SK-N-SH (cell line): ENCODE measurements at regions not wholly inside any gene's neighbourhood (a gene's known extent, or its start where the extent isn't known, plus 50 kb on each side); places are given as distances from the start of the nearest gene placed in this dataset.

Source experiments
- CTCF ChIA-PET: fragments of 300-600, 350-600 bp; formaldehyde crosslinking; extraction: SDS; loops from one replicate; lab custom pipeline; 2021; lab: Yijun Ruan, JAX
- POLR2A ChIA-PET: fragments of 350-600 bp; sonication (Branson Sonifier 250); formaldehyde crosslinking; extraction: SDS; loops from one replicate; lab custom pipeline; 2020; ENCODE audit warnings: antibody characterized with exemption, inconsistent platforms; lab: Yijun Ruan, JAX
- DNase-seq: peaks from one replicate; pipeline ENCODE4 v3.0.0; 2012
- H2AFZ ChIP-seq: fragments of 200-600 bp; sonication (generic); 2 replicates; pipeline ENCODE4 v1.8.1; 2016; ENCODE audit warnings: antibody characterized with exemption, mild to moderate bottlenecking, low read depth
- H3F3A ChIP-seq: fragments of 200-600 bp; sonication (generic); replicated peaks from 2 replicates; pipeline ENCODE3; 2016; ENCODE audit warnings: antibody characterized with exemption, mild to moderate bottlenecking; ENCODE audit not compliant: insufficient read depth
- H3K27ac ChIP-seq, 2 experiments: fragments of 200-500 bp in 1 of 2; fragments of 200-600 bp in 1 of 2; sonication (Bioruptor generic) in 1 of 2; sonication (generic), shearing (Covaris generic) in 1 of 2; 2 replicates each; pipeline versions ENCODE4 v1.5.1 to v1.6.1; 2014 to 2016; ENCODE audit warnings: low read depth in 2 of 2, inconsistent platforms in 1 of 2, low read length in 1 of 2, mild to moderate bottlenecking in 1 of 2, mixed read lengths in 1 of 2
- H3K27me3 ChIP-seq: fragments of 200-600 bp; sonication (generic), shearing (Covaris generic); 2 replicates; pipeline ENCODE4 v1.6.1; 2016; ENCODE audit warnings: mixed run types; ENCODE audit not compliant: insufficient read depth
- H3K36me3 ChIP-seq, 2 experiments: fragments of 200-500 bp in 1 of 2; fragments of 200-600 bp in 1 of 2; sonication (Bioruptor generic) in 1 of 2; sonication (generic) in 1 of 2; replicated peaks in 1 of 2; 2 replicates each; pipeline versions ENCODE3 to v1.5.1; 2014 to 2016; ENCODE audit warnings: low read length in 1 of 2, mild to moderate bottlenecking in 1 of 2; ENCODE audit not compliant: insufficient read depth in 2 of 2, control insufficient read depth in 1 of 2
- H3K4me1 ChIP-seq, 2 experiments: fragments of 200-500 bp in 1 of 2; fragments of 200-600 bp in 1 of 2; sonication (Bioruptor generic) in 1 of 2; sonication (generic), shearing (Covaris generic) in 1 of 2; 2 replicates each; pipeline versions ENCODE4 v1.5.1 to v1.6.1; 2014 to 2016; ENCODE audit warnings: low read depth in 1 of 2, low read length in 1 of 2, mixed run types in 1 of 2; ENCODE audit not compliant: insufficient read depth in 2 of 2, control insufficient read depth in 1 of 2
- H3K4me2 ChIP-seq: fragments of 200-600 bp; sonication (generic), shearing (Covaris generic); 2 replicates; pipeline ENCODE4 v1.6.1; 2017; ENCODE audit warnings: mixed run types
- H3K4me3 ChIP-seq, 2 experiments: fragments of 200-500 bp in 1 of 2; fragments of 200-600 bp in 1 of 2; sonication (Bioruptor generic) in 1 of 2; sonication (generic), shearing (Covaris generic) in 1 of 2; 2 replicates each; pipeline versions ENCODE4 v1.5.1 to v1.8.1; 2014 to 2016; ENCODE audit warnings: low read depth in 2 of 2, inconsistent platforms in 1 of 2, low read length in 1 of 2, mild to moderate bottlenecking in 1 of 2, mixed read lengths in 1 of 2, moderate library complexity in 1 of 2
- H3K79me2 ChIP-seq: fragments of 200-600 bp; sonication (generic); 2 replicates; pipeline ENCODE4 v1.8.1; 2017; ENCODE audit warnings: mild to moderate bottlenecking; ENCODE audit not compliant: insufficient read depth
- H3K9ac ChIP-seq: fragments of 200-600 bp; sonication (generic); 2 replicates; pipeline ENCODE4 v1.6.1; 2017; ENCODE audit warnings: mixed run types
- H3K9me2 ChIP-seq: fragments of 200-600 bp; sonication (generic); 2 replicates; pipeline ENCODE4 v1.6.1; 2017; ENCODE audit warnings: mixed run types
- H3K9me3 ChIP-seq: fragments of 200-600 bp; sonication (generic); 2 replicates; pipeline ENCODE4 v1.6.1; 2017; ENCODE audit warnings: mixed run types, mild to moderate bottlenecking, moderate library complexity
- H4K20me1 ChIP-seq: fragments of 200-600 bp; sonication (generic); 2 replicates; pipeline ENCODE4 v1.6.1; 2017; ENCODE audit warnings: mild to moderate bottlenecking, mixed run types; ENCODE audit not compliant: insufficient read depth
- CHD2 ChIP-seq: fragments of 150-350 bp; IDR thresholded peaks from 2 replicates; pipeline ENCODE4 v1.6.1; 2018; ENCODE audit warnings: low read length; ENCODE audit not compliant: partially characterized antibody
- ELF1 ChIP-seq: IDR thresholded peaks from 2 replicates; pipeline ENCODE4 v1.4.0; 2012
- FOSL2 ChIP-seq: IDR thresholded peaks from 2 replicates; pipeline ENCODE4 v1.4.0; 2012; ENCODE audit warnings: low read depth, mild to moderate bottlenecking, moderate library complexity, borderline replicate concordance
- FOXM1 ChIP-seq: IDR thresholded peaks from 2 replicates; pipeline ENCODE4 v1.4.0; 2012; ENCODE audit warnings: low read depth, mild to moderate bottlenecking
- GABPA ChIP-seq: IDR thresholded peaks from 2 replicates; pipeline ENCODE4 v1.4.0; 2012; ENCODE audit warnings: low read depth, mild to moderate bottlenecking
- MEF2A ChIP-seq: IDR thresholded peaks from 2 replicates; pipeline ENCODE4 v1.4.0; 2012; ENCODE audit warnings: low read depth, borderline replicate concordance
- MXI1 ChIP-seq: IDR thresholded peaks from 2 replicates; pipeline ENCODE4 v1.6.1; 2012; ENCODE audit warnings: mild to moderate bottlenecking, low read depth, low read length, improper control_type of control experiment
- NFIC ChIP-seq: IDR thresholded peaks from 2 replicates; pipeline ENCODE4 v1.4.0; 2012; ENCODE audit warnings: borderline replicate concordance
- POLR2AphosphoS5 ChIP-seq: IDR thresholded peaks from 2 replicates; pipeline ENCODE4 v1.6.1; 2012; ENCODE audit warnings: low read depth, low read length
- RCOR1 ChIP-seq: fragments of 150-350 bp; IDR thresholded peaks from 2 replicates; pipeline ENCODE4 v1.6.1; 2017; ENCODE audit warnings: antibody characterized with exemption, low read length
- SIN3A ChIP-seq: IDR thresholded peaks from 2 replicates; pipeline ENCODE4 v1.6.1; 2012; ENCODE audit warnings: low read depth, mild to moderate bottlenecking, low read length, moderate library complexity, borderline replicate concordance
- TAF1 ChIP-seq: IDR thresholded peaks from 2 replicates; pipeline ENCODE4 v1.6.1; 2012; ENCODE audit warnings: low read depth, mild to moderate bottlenecking, low read length, moderate library complexity, borderline replicate concordance
- TCF12 ChIP-seq: IDR thresholded peaks from 2 replicates; pipeline ENCODE4 v1.4.0; 2012
- TEAD4 ChIP-seq: IDR thresholded peaks from 2 replicates; pipeline ENCODE4 v1.4.0; 2012; ENCODE audit warnings: mild to moderate bottlenecking, borderline replicate concordance; ENCODE audit not compliant: insufficient read depth
- YY1 ChIP-seq: IDR thresholded peaks from 2 replicates; pipeline ENCODE4 v1.4.0; 2012; ENCODE audit warnings: low read depth, mild to moderate bottlenecking
- WGBS: methylation state at CpG from one replicate; pipeline ENCODE4 v1.1.6; 2017; ENCODE audit warnings: low lambda C conversion rate; 5-methylcytosine and 5-hydroxymethylcytosine counted together
- TF ChIP-seq, protein P1 (sequence below): IDR thresholded peaks from 2 replicates; pipeline ENCODE4 v1.4.0; 2012; ENCODE audit warnings: low read depth, borderline replicate concordance
- TF ChIP-seq, protein P2 (sequence below): IDR thresholded peaks from 2 replicates; pipeline ENCODE4 v1.6.1; 2012; ENCODE audit warnings: mild to moderate bottlenecking, low read depth, low read length, moderate library complexity
- TF ChIP-seq, protein P3 (sequence below): IDR thresholded peaks from 2 replicates; pipeline ENCODE4; 2012
- TF ChIP-seq, protein P4 (sequence below): IDR thresholded peaks from 2 replicates; pipeline ENCODE4 v1.4.0; 2012; ENCODE audit warnings: low read depth

DNA sequence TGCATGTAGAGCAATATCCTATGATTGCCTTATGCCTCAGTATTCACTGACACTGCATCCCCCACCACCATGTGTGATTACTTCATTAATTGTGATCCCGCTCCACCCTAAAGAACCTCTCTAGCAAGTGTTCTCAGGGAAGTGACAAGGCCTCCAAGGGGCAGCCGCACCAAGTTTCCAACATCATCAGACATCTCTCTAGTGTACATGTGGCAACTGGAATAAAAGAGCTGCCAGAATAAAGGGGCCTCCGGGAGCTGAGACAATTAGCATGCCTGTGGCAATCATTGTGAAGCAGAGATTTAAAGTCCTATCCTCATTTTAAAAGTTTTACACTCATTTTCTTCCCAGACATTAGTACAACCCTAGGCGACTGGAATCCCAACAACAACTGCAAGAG is 902.1 kb upstream of the SEMA6D start:
- no peak for DNase-seq
- ChIA-PET CTCF (interaction anchor here (1.5 kb wide), 1 partner anchor 14 kb away, joined by 4 read pairs; no protein-coding TSS in a partner anchor), POLR2A (no interaction called here)
- Histone ChIP-seq H3K9me3 (no peaks in the 10 kb centered on the region; the same call in 1 of the 2 replicates), H3K27ac (no peak overlapping the region), H3K4me3 (no peak overlapping the region), H3K27me3 (no peaks in the 10 kb centered on the region), H3F3A (no peaks in the 10 kb centered on the region), H3K9me2 (no peaks in the 10 kb centered on the region), H3K4me2 (no peak overlapping the region), H3K79me2 (no peaks in the 10 kb centered on the region), H3K9ac (no peak overlapping the region), H4K20me1 (no peaks in the 10 kb centered on the region), H2AFZ (no peak overlapping the region), H3K36me3 (no peaks in the 10 kb centered on the region), H3K4me1 (peaks cover 0 to 4% of the 10 kb centered on the region in 2 experiments; a peak in 1 of 4 replicates)
- 34% methylated on average over 4 of the region's 4 CpGs for WGBS
- no peak for TF ChIP-seq MEF2A
- no peak for TF ChIP-seq POLR2AphosphoS5
- TF ChIP-seq, protein P1, sequence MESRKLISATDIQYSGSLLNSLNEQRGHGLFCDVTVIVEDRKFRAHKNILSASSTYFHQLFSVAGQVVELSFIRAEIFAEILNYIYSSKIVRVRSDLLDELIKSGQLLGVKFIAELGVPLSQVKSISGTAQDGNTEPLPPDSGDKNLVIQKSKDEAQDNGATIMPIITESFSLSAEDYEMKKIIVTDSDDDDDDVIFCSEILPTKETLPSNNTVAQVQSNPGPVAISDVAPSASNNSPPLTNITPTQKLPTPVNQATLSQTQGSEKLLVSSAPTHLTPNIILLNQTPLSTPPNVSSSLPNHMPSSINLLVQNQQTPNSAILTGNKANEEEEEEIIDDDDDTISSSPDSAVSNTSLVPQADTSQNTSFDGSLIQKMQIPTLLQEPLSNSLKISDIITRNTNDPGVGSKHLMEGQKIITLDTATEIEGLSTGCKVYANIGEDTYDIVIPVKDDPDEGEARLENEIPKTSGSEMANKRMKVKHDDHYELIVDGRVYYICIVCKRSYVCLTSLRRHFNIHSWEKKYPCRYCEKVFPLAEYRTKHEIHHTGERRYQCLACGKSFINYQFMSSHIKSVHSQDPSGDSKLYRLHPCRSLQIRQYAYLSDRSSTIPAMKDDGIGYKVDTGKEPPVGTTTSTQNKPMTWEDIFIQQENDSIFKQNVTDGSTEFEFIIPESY: no peak
- TF ChIP-seq TCF12: no peak
- TF ChIP-seq MXI1: no peak
- TF ChIP-seq, protein P2, sequence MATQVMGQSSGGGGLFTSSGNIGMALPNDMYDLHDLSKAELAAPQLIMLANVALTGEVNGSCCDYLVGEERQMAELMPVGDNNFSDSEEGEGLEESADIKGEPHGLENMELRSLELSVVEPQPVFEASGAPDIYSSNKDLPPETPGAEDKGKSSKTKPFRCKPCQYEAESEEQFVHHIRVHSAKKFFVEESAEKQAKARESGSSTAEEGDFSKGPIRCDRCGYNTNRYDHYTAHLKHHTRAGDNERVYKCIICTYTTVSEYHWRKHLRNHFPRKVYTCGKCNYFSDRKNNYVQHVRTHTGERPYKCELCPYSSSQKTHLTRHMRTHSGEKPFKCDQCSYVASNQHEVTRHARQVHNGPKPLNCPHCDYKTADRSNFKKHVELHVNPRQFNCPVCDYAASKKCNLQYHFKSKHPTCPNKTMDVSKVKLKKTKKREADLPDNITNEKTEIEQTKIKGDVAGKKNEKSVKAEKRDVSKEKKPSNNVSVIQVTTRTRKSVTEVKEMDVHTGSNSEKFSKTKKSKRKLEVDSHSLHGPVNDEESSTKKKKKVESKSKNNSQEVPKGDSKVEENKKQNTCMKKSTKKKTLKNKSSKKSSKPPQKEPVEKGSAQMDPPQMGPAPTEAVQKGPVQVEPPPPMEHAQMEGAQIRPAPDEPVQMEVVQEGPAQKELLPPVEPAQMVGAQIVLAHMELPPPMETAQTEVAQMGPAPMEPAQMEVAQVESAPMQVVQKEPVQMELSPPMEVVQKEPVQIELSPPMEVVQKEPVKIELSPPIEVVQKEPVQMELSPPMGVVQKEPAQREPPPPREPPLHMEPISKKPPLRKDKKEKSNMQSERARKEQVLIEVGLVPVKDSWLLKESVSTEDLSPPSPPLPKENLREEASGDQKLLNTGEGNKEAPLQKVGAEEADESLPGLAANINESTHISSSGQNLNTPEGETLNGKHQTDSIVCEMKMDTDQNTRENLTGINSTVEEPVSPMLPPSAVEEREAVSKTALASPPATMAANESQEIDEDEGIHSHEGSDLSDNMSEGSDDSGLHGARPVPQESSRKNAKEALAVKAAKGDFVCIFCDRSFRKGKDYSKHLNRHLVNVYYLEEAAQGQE: no peak
- no peak for TF ChIP-seq NFIC
- TF ChIP-seq, protein P3, sequence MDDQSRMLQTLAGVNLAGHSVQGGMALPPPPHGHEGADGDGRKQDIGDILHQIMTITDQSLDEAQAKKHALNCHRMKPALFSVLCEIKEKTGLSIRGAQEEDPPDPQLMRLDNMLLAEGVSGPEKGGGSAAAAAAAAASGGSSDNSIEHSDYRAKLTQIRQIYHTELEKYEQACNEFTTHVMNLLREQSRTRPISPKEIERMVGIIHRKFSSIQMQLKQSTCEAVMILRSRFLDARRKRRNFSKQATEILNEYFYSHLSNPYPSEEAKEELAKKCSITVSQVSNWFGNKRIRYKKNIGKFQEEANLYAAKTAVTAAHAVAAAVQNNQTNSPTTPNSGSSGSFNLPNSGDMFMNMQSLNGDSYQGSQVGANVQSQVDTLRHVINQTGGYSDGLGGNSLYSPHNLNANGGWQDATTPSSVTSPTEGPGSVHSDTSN: no peak
- TF ChIP-seq CHD2: no peak
- TF ChIP-seq ELF1: no peak

DNA sequence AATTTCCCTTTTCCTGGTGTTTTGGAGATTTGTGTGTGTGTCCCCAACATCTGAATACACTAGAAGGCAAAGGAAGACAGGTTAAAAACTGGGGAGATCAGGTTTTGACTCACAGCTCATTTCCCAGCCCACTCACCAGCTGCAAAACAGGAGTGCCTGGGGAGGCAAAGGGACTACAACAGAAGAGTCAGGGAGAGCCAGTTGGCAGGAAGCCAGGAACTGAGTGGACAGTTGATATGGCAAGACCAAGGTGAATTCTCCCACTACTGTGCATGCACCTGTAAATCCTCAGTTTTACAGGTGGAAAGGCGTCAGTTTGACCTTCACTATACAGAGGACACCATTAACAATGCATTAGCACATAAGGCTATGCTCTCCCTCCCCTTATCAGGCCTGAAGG is 901.5 kb upstream of the SEMA6D start:
- CTCF ChIA-PET: interaction anchor here (1.5 kb wide), 1 partner anchor 14 kb away, joined by 4 read pairs; no protein-coding TSS in a partner anchor
- peaks cover 0 to 4% of the 10 kb centered on the region in 2 experiments; a peak in 1 of 4 replicates for H3K4me1 ChIP-seq
- H3K4me2 ChIP-seq: no peak overlapping the region
- 17% methylated on average over 1 of the region's 1 CpG for WGBS
- POLR2A ChIA-PET: no interaction called here
- H3K9me3 ChIP-seq: no peaks in the 10 kb centered on the region; the same call in 1 of the 2 replicates
- H3K27me3 ChIP-seq: no peaks in the 10 kb centered on the region
- no peak overlapping the region for H2AFZ ChIP-seq
- H3K79me2 ChIP-seq: no peaks in the 10 kb centered on the region
- no peak overlapping the region for H3K9ac ChIP-seq
- H4K20me1 ChIP-seq: no peaks in the 10 kb centered on the region
- H3K36me3 ChIP-seq: no peaks in the 10 kb centered on the region
- DNase-seq: peak; percentile 16
- no peak overlapping the region for H3K27ac ChIP-seq
- H3F3A ChIP-seq: no peaks in the 10 kb centered on the region
- no peaks in the 10 kb centered on the region for H3K9me2 ChIP-seq
- no peak overlapping the region for H3K4me3 ChIP-seq
- TF ChIP-seq, protein P1: no peak
- TF ChIP-seq FOXM1: no peak
- no peak for TF ChIP-seq TEAD4
- TF ChIP-seq GABPA: no peak
- no peak for TF ChIP-seq SIN3A
- TF ChIP-seq YY1: no peak
- TF ChIP-seq RCOR1: no peak
- no peak for TF ChIP-seq FOSL2
- no peak for TF ChIP-seq TAF1
- no peak for TF ChIP-seq TCF12
- TF ChIP-seq, protein P4, sequence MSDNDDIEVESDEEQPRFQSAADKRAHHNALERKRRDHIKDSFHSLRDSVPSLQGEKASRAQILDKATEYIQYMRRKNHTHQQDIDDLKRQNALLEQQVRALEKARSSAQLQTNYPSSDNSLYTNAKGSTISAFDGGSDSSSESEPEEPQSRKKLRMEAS: no peak
